ENCODE measurements at regions not wholly inside any gene's neighbourhood (a gene's known extent, or its start where the extent isn't known, plus 50 kb on each side); places are given as distances from the start of the nearest gene placed in this dataset.

GRCh38 chr2:88838165-88838635 is 146.7 kb downstream of the RPIA start:
- intact Hi-C loops (cut with micrococcal nuclease) = no loop called here
- Histone ChIP-seq H3K27ac (ENCODE audit: low read length) (no peak overlapping the region), H3F3A (ENCODE audit: low read length, unreplicated experiment) (no peaks in the 10 kb centered on the region), H3K9me3 (ENCODE audit: low read length) (no peaks in the 10 kb centered on the region), H4K20me1 (ENCODE audit: low read length) (no peaks in the 10 kb centered on the region), H3K4me1 (ENCODE audit: insufficient read depth, low read length) (no peaks in the 10 kb centered on the region), H3K4me3 (ENCODE audit: low read length) (no peak overlapping the region), H3K27me3 (ENCODE audit: low read length) (peaks cover 74% of the 10 kb centered on the region; the same call in 1 of the 2 replicates), H3K36me3 (ENCODE audit: low read depth, low read length) (no peaks in the 10 kb centered on the region), H3K9me2 (replicated peaks; ENCODE audit: low read length) (no peaks in the 10 kb centered on the region), H3K9ac (ENCODE audit: low read length) (no peak overlapping the region), H3K4me2 (ENCODE audit: low read length) (no peak overlapping the region), H2AFZ (ENCODE audit: low read length) (no peak overlapping the region), H3K79me2 (ENCODE audit: low read length) (no peaks in the 10 kb centered on the region)
- TF ChIP-seq EZH2 (IDR thresholded peaks at IDR 0.05; ENCODE audit: low read length, unreplicated experiment) = no peak
- no peak for TF ChIP-seq CTCF (conservative IDR thresholded peaks at IDR 0.05; ENCODE audit: low read depth, low read length)
- no peak for TF ChIP-seq EZH2phosphoT487 (IDR thresholded peaks at IDR 0.05; ENCODE audit: borderline replicate concordance, low read length)
- DNase-seq = no peak
- CTCF ChIA-PET = no interaction called here
- BruUV-seq (replicated peaks) = no TSS peak
- no peak for ATAC-seq
- POLR2A ChIA-PET (ENCODE audit: unreplicated experiment) = no interaction called here

GRCh38 chr2:88841224-88841929 is 149.9 kb downstream of the RPIA start:
- Histone ChIP-seq H3K9me3 (ENCODE audit: low read length) (no peaks in the 10 kb centered on the region), H3K4me2 (ENCODE audit: low read length) (no peak overlapping the region), H3K4me1 (ENCODE audit: insufficient read depth, low read length) (no peaks in the 10 kb centered on the region), H3K36me3 (ENCODE audit: low read depth, low read length) (no peaks in the 10 kb centered on the region), H4K20me1 (ENCODE audit: low read length) (no peaks in the 10 kb centered on the region), H3K27me3 (ENCODE audit: low read length) (peaks cover 66% of the 10 kb centered on the region), H3K27ac (ENCODE audit: low read length) (no peak overlapping the region), H3K4me3 (ENCODE audit: low read length) (no peak overlapping the region), H2AFZ (ENCODE audit: low read length) (no peak overlapping the region), H3K9me2 (replicated peaks; ENCODE audit: low read length) (no peaks in the 10 kb centered on the region), H3K9ac (ENCODE audit: low read length) (no peak overlapping the region), H3F3A (ENCODE audit: low read length, unreplicated experiment) (no peaks in the 10 kb centered on the region), H3K79me2 (ENCODE audit: low read length) (no peaks in the 10 kb centered on the region)
- POLR2A ChIA-PET (ENCODE audit: unreplicated experiment) = no interaction called here
- CTCF ChIA-PET = no interaction called here
- TF ChIP-seq EZH2 (IDR thresholded peaks at IDR 0.05; ENCODE audit: low read length, unreplicated experiment) = no peak
- TF ChIP-seq EZH2phosphoT487 (IDR thresholded peaks at IDR 0.05; ENCODE audit: borderline replicate concordance, low read length) = no peak
- no peak for TF ChIP-seq CTCF (conservative IDR thresholded peaks at IDR 0.05; ENCODE audit: low read depth, low read length)
- no TSS peak for BruUV-seq (replicated peaks)
- DNase-seq = no peak
- intact Hi-C loops (cut with micrococcal nuclease) = no loop called here
- ATAC-seq = no peak

GRCh38 chr2:88842656-88843460 is 151.4 kb downstream of the RPIA start:
- intact Hi-C loops (cut with micrococcal nuclease) = no loop called here
- ATAC-seq = no peak
- no TSS peak for BruUV-seq (replicated peaks)

More at GRCh38 chr2:88842656-88843460, 151.4 kb downstream of the RPIA start:
- POLR2A ChIA-PET (ENCODE audit: unreplicated experiment) = no interaction called here
- TF ChIP-seq EZH2 (IDR thresholded peaks at IDR 0.05; ENCODE audit: low read length, unreplicated experiment) = no peak
- no peak for TF ChIP-seq EZH2phosphoT487 (IDR thresholded peaks at IDR 0.05; ENCODE audit: borderline replicate concordance, low read length)
- no peak for TF ChIP-seq CTCF (conservative IDR thresholded peaks at IDR 0.05; ENCODE audit: low read depth, low read length)
- H3K4me3 ChIP-seq (ENCODE audit: low read length) = no peak overlapping the region
- H3K9ac ChIP-seq (ENCODE audit: low read length) = no peak overlapping the region
- no peaks in the 10 kb centered on the region for H3K4me1 ChIP-seq (ENCODE audit: insufficient read depth, low read length)
- no peak overlapping the region for H2AFZ ChIP-seq (ENCODE audit: low read length)
- no peaks in the 10 kb centered on the region for H4K20me1 ChIP-seq (ENCODE audit: low read length)
- peaks cover 68% of the 10 kb centered on the region for H3K27me3 ChIP-seq (ENCODE audit: low read length)
- no peak overlapping the region for H3K27ac ChIP-seq (ENCODE audit: low read length)
- no peak for DNase-seq
- H3K9me2 ChIP-seq (replicated peaks; ENCODE audit: low read length) = no peaks in the 10 kb centered on the region
- no peaks in the 10 kb centered on the region for H3K79me2 ChIP-seq (ENCODE audit: low read length)
- H3K36me3 ChIP-seq (ENCODE audit: low read depth, low read length) = no peaks in the 10 kb centered on the region
- CTCF ChIA-PET = no interaction called here
- no peaks in the 10 kb centered on the region for H3K9me3 ChIP-seq (ENCODE audit: low read length)
- H3F3A ChIP-seq (ENCODE audit: low read length, unreplicated experiment) = no peaks in the 10 kb centered on the region
- no peak overlapping the region for H3K4me2 ChIP-seq (ENCODE audit: low read length)
